ENCODE measurements at regions not wholly inside any gene's neighbourhood (a gene's known extent, or its start where the extent isn't known, plus 50 kb on each side); places are given as distances from the start of the nearest gene placed in this dataset.

- no peak for TF ChIP-seq POLR2AphosphoS5 (IDR thresholded peaks at IDR 0.05)
- TF ChIP-seq EP300 (IDR thresholded peaks at IDR 0.05): no peak
- no peak for TF ChIP-seq POLR2A (IDR thresholded peaks at IDR 0.05)
- TF ChIP-seq CTCF (IDR thresholded peaks at IDR 0.05): no peak
- intact Hi-C loops (cut with DNase I; ENCODE audit: low total_unique reads): no loop called here
- no peak for DNase-seq
These were observed 67.6 kb downstream of the COX18 start for GRCh38 chr4:73001885-73002284.

GRCh38 chr4:72997409-72997808 is 72.1 kb downstream of the COX18 start:
- TF ChIP-seq CTCF (IDR thresholded peaks at IDR 0.05) (no peak), POLR2A (IDR thresholded peaks at IDR 0.05) (no peak), POLR2AphosphoS5 (IDR thresholded peaks at IDR 0.05) (no peak), EP300 (IDR thresholded peaks at IDR 0.05) (no peak)
- WGBS, 5 donors: 73 to 83% (median 81%) methylated on average over 3 of the region's 3 CpGs
- DNase-seq: no peak
- Histone ChIP-seq H3K27me3 (no peaks in the 10 kb centered on the region), H3K36me3 (no peaks in the 10 kb centered on the region), H3K9me3 (no peaks in the 10 kb centered on the region), H3K27ac (no peak overlapping the region), H3K4me1 (no peaks in the 10 kb centered on the region), H3K4me3 (no peak overlapping the region)
- intact Hi-C loops (cut with DNase I; ENCODE audit: low total_unique reads): no loop called here

More at GRCh38 chr4:73001885-73002284, 67.6 kb downstream of the COX18 start:
- H3K36me3 ChIP-seq: no peaks in the 10 kb centered on the region
- no peak overlapping the region for H3K27ac ChIP-seq
- no peaks in the 10 kb centered on the region for H3K9me3 ChIP-seq
- 59 to 73% (median 65%) methylated on average over 2 of the region's 2 CpGs for WGBS, 5 donors
- H3K4me1 ChIP-seq: no peaks in the 10 kb centered on the region
- no peak overlapping the region for H3K4me3 ChIP-seq
- no peaks in the 10 kb centered on the region for H3K27me3 ChIP-seq

- no peaks in the 10 kb centered on the region for H3K27me3 ChIP-seq
- H3K9me3 ChIP-seq: no peaks in the 10 kb centered on the region
- no peak overlapping the region for H3K4me3 ChIP-seq
- H3K27ac ChIP-seq: no peak overlapping the region
- 48 to 71% (median 52%) methylated on average over 3 of the region's 3 CpGs for WGBS, 5 donors
- intact Hi-C loops (cut with DNase I; ENCODE audit: low total_unique reads): no loop called here
- no peak for DNase-seq
- TF ChIP-seq POLR2A (IDR thresholded peaks at IDR 0.05): no peak
- no peak for TF ChIP-seq POLR2AphosphoS5 (IDR thresholded peaks at IDR 0.05)
- TF ChIP-seq EP300 (IDR thresholded peaks at IDR 0.05): no peak
- TF ChIP-seq CTCF (IDR thresholded peaks at IDR 0.05): no peak
- no peaks in the 10 kb centered on the region for H3K4me1 ChIP-seq
- no peaks in the 10 kb centered on the region for H3K36me3 ChIP-seq
These were observed 74.8 kb downstream of the COX18 start for GRCh38 chr4:72994670-72995069.

- Histone ChIP-seq H3K27ac (no peak overlapping the region), H3K27me3 (no peaks in the 10 kb centered on the region), H3K36me3 (no peaks in the 10 kb centered on the region), H3K9me3 (no peaks in the 10 kb centered on the region), H3K4me3 (no peak overlapping the region), H3K4me1 (no peaks in the 10 kb centered on the region)
- no peak for DNase-seq
- intact Hi-C loops (cut with DNase I; ENCODE audit: low total_unique reads): no loop called here
- TF ChIP-seq POLR2A (IDR thresholded peaks at IDR 0.05) (no peak), EP300 (IDR thresholded peaks at IDR 0.05) (no peak), POLR2AphosphoS5 (IDR thresholded peaks at IDR 0.05) (no peak), CTCF (IDR thresholded peaks at IDR 0.05) (no peak)
These were observed 75.6 kb downstream of the COX18 start for GRCh38 chr4:72993876-72994275.

Data from stomach (tissue), 8 donors.